GM18511 (cell line): ENCODE measurements at regions not wholly inside any gene's neighbourhood (a gene's known extent, or its start where the extent isn't known, plus 50 kb on each side); places are given as distances from the start of the nearest gene placed in this dataset.

ENCODE experiments used
- ATAC-seq: cut with Tn5 transposase; IDR thresholded peaks from one replicate; pipeline ENCODE4 v1.9.1; 2021; ENCODE audit warnings: mild to moderate bottlenecking, moderate library complexity; ENCODE audit not compliant: unreplicated experiment

DNA sequence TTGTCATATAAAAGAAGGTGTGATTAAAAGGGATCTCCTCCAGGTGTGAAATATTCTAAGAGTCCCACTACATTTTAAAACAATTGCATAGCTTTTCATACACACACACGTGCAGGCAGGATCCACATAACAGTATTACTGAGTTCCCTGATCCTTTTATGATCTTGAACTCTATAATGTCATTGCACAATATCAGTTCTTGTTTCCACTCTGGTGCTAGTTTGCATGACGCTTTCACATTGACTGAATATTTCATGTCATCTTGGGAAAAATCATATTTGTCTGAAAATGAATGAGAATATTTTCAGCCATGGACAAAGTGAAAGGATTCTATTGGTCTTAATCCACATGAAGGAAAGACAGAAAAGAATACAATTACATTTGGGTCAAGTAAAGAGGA is 703.8 kb downstream of the CDH8 start:
- no peak for ATAC-seq

DNA sequence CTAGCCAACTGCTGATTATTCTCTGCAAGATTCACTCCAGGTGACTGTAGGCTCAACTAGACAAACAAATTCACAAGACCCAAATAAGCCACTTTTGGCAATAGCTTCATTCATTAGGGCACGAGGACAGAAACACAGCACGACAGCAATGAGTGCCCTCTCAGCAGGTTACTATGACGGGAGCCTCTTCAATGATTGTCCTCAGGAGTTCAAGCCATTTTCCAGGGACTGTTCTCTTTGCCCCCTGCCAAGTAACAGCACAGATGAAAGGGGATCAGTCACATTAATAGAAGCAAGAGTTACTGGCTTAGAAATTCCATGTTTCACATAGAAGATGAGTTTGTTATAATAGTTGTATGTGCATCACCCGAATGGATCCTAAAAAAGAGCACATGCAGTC is 712.2 kb downstream of the CDH8 start:
- no peak for ATAC-seq

- no peak for ATAC-seq
Observed at GRCh38 chr16:61323456-61323855, 712.8 kb downstream of the CDH8 start.

- no peak for ATAC-seq
Observed at GRCh38 chr16:61320791-61321190, 715.4 kb downstream of the CDH8 start.

DNA sequence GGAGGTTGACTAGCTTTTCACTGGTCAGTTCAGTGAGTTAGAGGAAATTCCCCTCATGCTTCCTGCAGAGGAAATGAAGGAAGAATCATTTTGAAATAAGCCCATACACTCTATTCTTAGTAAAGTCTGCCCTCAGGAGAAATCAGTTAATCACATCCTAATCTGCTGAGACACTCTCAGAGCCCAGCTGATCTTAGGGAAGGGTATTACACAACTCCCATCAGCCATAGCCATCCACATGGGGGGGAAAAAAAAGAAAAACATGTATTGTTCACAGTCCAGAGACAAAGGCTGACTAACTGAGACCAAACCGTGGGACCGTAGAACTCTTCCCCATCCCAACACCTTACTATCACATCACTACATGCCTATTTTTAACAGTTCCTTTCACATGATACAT is 722.3 kb downstream of the CDH8 start:
- ATAC-seq, result no peak

DNA sequence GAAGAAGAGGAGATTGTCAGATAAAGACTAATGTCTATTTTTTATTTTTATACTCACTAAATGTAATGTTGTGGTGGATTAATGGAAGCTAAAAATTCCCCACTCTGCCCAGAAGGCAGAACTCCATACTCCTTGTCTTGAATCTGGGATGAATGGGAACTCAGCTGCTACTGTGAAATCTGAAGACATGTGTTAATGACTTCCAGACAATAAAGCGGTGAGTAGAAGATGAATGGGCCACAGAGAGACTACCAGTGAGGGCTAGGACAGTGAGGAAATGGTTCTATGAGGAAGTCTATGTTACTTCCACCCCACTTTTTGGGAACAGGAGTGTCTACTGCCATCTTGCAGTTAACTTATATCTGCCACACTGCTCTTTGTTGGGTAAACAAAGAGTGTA is 726.9 kb downstream of the CDH8 start:
- ATAC-seq, result no peak

GRCh38 chr16:61306204-61306603 is 730.0 kb downstream of the CDH8 start:
- no peak for ATAC-seq

GRCh38 chr16:61296814-61297213 is 739.4 kb downstream of the CDH8 start:
- no peak for ATAC-seq

- ATAC-seq, result no peak
Observed at GRCh38 chr16:61296305-61296704, 739.9 kb downstream of the CDH8 start.

- no peak for ATAC-seq
Observed at GRCh38 chr16:61295311-61295710, 740.9 kb downstream of the CDH8 start.

DNA sequence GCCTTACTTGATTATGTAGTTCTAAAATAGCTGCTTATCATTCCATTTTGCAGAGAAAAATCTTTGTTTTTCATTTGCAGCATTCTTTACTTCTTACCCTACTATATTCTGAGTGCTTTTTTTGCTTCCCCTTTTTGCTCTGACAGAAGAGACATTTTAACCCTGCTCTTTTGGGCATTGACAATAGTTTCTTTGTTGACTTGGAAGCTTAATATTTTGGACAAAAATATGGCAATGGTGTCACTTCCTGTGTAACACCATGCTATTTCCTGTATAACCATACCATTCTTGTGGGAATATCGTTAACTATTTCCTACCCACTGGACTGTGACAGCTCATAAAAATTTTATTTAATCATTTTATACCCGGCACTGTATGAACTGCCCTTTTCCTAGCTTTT is 747.1 kb downstream of the CDH8 start:
- ATAC-seq, result no peak

- no peak for ATAC-seq
Observed at GRCh38 chr16:61277849-61278248, 758.4 kb downstream of the CDH8 start.

DNA sequence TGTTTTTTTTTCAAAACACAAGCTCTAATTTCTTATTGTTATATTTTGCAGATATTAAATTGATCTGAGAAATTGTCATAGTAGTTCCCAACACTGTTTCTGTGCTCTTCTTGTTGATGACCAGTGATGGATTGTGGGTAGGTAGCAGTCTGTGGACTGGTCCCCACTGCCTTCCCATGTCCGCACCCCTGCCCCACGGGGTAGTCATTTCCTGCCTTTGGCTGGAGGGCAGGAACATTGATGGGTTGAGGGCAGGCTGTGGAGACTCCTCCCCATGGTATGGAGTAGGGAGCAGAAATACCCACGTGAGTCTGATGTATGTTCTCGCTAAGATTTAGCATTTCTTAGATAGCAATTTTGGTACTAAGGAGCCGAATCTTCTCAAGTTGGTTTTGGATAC is 762.0 kb downstream of the CDH8 start:
- no peak for ATAC-seq

DNA sequence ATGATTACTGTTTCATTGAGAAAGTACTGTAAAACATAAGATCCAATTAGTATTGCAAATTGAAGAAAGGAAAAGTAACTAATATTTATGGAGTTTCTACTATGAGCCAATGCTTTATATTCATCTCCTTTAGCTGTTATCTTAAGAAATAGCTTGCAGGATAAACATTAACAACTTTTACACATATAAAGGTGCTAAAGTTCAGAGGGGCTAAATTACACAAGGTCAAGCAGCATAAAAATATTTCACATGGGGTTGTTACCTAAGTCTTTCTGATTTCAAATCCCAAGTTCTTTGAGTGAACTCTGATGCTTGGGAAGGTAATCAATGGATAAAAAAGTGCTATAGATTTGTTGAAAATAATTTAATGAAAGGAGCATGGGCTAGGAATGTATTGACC is 765.5 kb downstream of the CDH8 start:
- ATAC-seq, result no peak

DNA sequence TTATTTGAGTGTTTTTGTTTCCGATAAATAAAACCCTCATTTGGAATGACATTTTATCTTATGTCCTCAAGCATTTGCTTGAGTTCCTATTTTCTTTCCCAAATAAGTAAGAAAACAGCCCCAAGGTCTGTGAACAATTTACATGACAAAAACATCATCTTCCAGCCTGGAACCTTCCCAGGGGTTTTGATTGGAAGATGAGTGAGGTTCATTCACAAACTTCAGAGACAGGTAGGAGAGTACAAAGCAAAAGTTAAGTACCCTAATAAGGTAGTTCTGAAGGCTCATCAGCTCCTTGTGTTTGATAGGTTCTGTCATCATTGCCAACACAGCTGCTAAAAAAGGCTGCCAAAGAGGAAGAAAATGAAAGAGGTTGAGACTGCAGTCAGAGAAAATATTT is 772.8 kb downstream of the CDH8 start:
- no peak for ATAC-seq

GRCh38 chr16:61261315-61261714 is 774.9 kb downstream of the CDH8 start:
- no peak for ATAC-seq

DNA sequence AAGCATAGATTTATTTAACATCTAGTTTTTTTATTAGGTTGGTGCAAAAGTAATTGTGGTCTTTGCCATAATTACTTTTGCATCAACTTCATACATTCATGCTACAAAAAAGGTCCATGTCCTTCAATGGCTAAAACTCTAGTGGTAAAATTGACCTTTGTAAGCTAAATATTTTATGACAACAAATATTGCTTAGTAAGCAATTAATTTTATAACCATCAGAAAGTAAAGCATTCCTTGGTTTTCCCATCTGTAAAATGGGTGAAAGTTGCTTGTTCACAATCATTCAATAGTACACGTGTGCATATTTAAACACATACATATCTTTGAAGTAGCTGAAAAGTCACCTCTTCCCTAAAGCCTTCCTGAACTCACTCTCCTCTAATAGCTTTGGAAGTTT is 789.6 kb downstream of the CDH8 start:
- no peak for ATAC-seq

- ATAC-seq, result no peak
Observed at GRCh38 chr16:61243954-61244353, 792.3 kb downstream of the CDH8 start.

GRCh38 chr16:61237884-61238485 is 798.3 kb downstream of the CDH8 start:
- ATAC-seq, result no peak

DNA sequence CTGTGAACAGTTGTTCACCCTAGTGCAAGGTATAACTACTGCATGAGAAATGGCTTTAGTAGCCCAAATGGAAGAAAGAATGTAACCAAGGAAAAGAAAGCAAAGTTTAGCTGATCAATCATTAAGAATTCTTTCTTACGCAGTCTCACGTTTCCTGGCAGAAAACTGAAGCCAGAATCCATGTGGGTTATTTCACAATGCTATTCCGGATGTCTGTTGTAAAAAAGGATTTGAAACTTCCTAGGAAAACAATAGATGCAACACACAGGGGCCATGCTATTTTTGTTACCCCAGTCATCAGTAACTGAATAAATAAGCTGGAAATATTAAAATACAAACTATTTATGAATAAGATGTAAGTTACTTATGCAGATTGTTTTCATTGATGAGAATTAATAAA is 802.5 kb downstream of the CDH8 start:
- no peak for ATAC-seq

- ATAC-seq, result no peak
Observed at GRCh38 chr16:61228371-61228770, 807.9 kb downstream of the CDH8 start.

DNA sequence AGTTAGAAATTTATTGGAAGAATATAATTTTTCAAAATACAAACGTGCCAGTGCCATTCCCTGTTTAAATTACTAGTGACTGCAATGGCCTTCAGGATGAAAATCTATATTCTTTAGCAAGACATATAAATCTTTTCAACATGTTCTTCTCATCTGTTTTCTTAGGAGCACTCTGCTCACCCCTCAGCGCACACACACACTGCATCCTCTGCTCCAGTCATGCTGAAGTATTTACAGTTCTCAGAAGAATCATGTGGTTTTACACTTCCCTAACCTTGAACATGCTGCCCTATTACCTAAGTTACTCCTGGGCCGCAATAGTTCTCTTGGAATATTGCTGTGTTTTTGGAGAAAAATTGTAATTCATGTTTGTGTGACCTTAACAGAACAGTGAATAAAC is 820.6 kb downstream of the CDH8 start:
- no peak for ATAC-seq

- no peak for ATAC-seq
Observed at GRCh38 chr16:61214780-61215179, 821.5 kb downstream of the CDH8 start.

DNA sequence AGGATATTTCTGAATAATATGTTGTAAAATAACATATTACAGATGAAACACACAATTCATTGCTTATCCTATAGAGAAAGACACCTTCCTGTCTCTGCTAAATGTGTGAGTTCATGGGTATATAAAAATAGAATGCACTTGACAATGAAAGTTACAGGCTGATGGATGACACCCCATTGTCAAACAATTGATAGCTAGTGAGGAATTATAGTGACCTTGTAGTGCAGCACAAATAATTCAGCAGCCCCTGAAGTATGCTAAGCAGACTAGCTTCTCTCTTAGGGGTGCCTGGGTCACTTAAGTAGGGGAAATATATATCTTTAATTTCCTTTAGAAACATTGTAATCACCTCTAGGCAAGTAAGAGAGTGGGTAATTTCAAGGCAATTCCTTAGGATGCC is 826.2 kb downstream of the CDH8 start:
- ATAC-seq, result no peak
